CD4-positive, alpha-beta memory T cell (primary cell): ENCODE measurements at regions not wholly inside any gene's neighbourhood (a gene's known extent, or its start where the extent isn't known, plus 50 kb on each side); places are given as distances from the start of the nearest gene placed in this dataset.
A peak's percentile ranks its signal among the peaks of the same experiment; 100 is the strongest.

ENCODE experiments used
- CTCF ChIA-PET: fragments of 350-600 bp; sonication (Branson Sonifier 250); formaldehyde crosslinking; loops from one replicate; lab custom pipeline; 2021; ENCODE audit warnings: inconsistent platforms; ENCODE audit not compliant: partially characterized antibody; lab: Charles Lee
- POLR2A ChIA-PET: fragments of 350-600 bp; sonication (Branson Sonifier 250); formaldehyde crosslinking; loops from one replicate; lab custom pipeline; 2021; ENCODE audit not compliant: partially characterized antibody; lab: Charles Lee
- DNase-seq, 5 donors: peaks; one replicate each; pipeline versions ENCODE4 v3.0.0 to v3.0.0-alpha.2; 2020 to 2022; ENCODE audit warnings: mixed read lengths in 1 of 5
- H3K27ac ChIP-seq: one replicate; pipeline ENCODE4 v1.7.0; 2013; ENCODE audit warnings: low read depth, low read length
- H3K27me3 ChIP-seq: 2 replicates; pipeline ENCODE4 v1.7.0; 2013; ENCODE audit warnings: mild to moderate bottlenecking, low read length, moderate library complexity; ENCODE audit not compliant: insufficient read depth
- H3K36me3 ChIP-seq: 2 replicates; pipeline ENCODE4 v1.7.0; 2013; ENCODE audit warnings: mild to moderate bottlenecking, low read length, moderate library complexity; ENCODE audit not compliant: insufficient read depth
- H3K4me1 ChIP-seq: 2 replicates; pipeline ENCODE4 v1.7.0; 2013; ENCODE audit warnings: mild to moderate bottlenecking, low read length, moderate library complexity; ENCODE audit not compliant: insufficient read depth
- H3K4me3 ChIP-seq, 2 donors: one replicate each; pipeline ENCODE4 v1.7.0; 2013; ENCODE audit warnings: low read length in 2 of 2, mild to moderate bottlenecking in 1 of 2
- H3K9me3 ChIP-seq, 2 donors: one replicate each; pipeline ENCODE4 v1.7.0; 2013; ENCODE audit warnings: low read length in 2 of 2, control low read depth in 1 of 2; ENCODE audit not compliant: control insufficient read depth in 1 of 2
- H3K27ac Mint-ChIP-seq, 7 donors: one replicate each; pipeline ENCODE4 v1.8.0; 2020 to 2021; ENCODE audit warnings: mixed read lengths in 7 of 7, mild to moderate bottlenecking in 6 of 7, inconsistent platforms in 3 of 7, moderate library complexity in 3 of 7
- H3K27me3 Mint-ChIP-seq, 2 donors: one replicate each; pipeline ENCODE4 v1.8.0; 2020 to 2021; ENCODE audit warnings: mixed read lengths in 2 of 2
- H3K36me3 Mint-ChIP-seq, 2 donors: one replicate each; pipeline ENCODE4 v1.8.0; 2020 to 2021; ENCODE audit warnings: mixed read lengths in 2 of 2, inconsistent platforms in 1 of 2, mild to moderate bottlenecking in 1 of 2
- H3K4me1 Mint-ChIP-seq, 4 donors: one replicate each; pipeline ENCODE4 v1.8.0; 2020 to 2021; ENCODE audit warnings: mixed read lengths in 4 of 4, mild to moderate bottlenecking in 1 of 4
- H3K4me3 Mint-ChIP-seq, 8 donors: one replicate each; pipeline ENCODE4 v1.8.0; 2020 to 2021; ENCODE audit warnings: mixed read lengths in 8 of 8, mild to moderate bottlenecking in 7 of 8, moderate library complexity in 6 of 8, inconsistent platforms in 3 of 8
- H3K9me3 Mint-ChIP-seq, 8 donors: one replicate each; pipeline ENCODE4 v1.8.0; 2020 to 2021; ENCODE audit warnings: mixed read lengths in 8 of 8, mild to moderate bottlenecking in 5 of 8, inconsistent platforms in 3 of 8, moderate library complexity in 1 of 8
- intact Hi-C: fragments of 100-400 bp; cut with micrococcal nuclease; formaldehyde crosslinking; loops from one replicate; pipeline ENCODE4 v1.15.1; 2023

DNA sequence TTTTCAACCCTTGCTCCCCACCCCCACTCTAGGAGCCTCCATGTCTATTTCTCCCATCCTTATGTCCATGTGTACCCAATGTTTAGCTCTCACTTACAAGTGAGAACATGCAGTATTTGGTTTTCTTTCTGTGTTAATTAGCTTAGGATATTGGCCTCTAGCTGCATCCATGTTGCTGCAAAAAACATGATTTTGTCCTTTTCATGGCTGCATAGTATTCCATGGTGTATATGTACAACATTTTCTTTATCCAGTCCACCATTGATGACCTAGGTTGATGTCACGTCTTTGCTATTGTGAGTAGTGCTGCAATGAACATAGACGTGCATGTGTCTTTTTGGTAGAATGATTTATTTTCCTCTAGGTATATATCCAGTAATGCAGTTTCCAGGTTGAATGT lies 472.8 kb downstream of the ZNF674 start:
- POLR2A ChIA-PET, result no interaction called here

GRCh38 chrX:46070421-46070820 lies 474.8 kb downstream of the ZNF674 start:
- H3K4me3 ChIP-seq, result no peak overlapping the region
- H3K9me3 Mint-ChIP-seq, result peaks cover 0 to 6% (median 1%) of the 10 kb centered on the region in 8 donors
- no peaks in the 10 kb centered on the region for H3K4me1 Mint-ChIP-seq
- H3K27me3 Mint-ChIP-seq, result no peaks in the 10 kb centered on the region
- H3K4me3 Mint-ChIP-seq, result no peak overlapping the region
- POLR2A ChIA-PET, result no interaction called here
- H3K27ac Mint-ChIP-seq, result no peak overlapping the region
- no peaks in the 10 kb centered on the region for H3K4me1 ChIP-seq
- H3K27ac ChIP-seq, result no peak overlapping the region
- H3K27me3 ChIP-seq, result no peaks in the 10 kb centered on the region
- CTCF ChIA-PET, result no interaction called here
- intact Hi-C loops, result no loop called here
- no peaks in the 10 kb centered on the region for H3K36me3 Mint-ChIP-seq
- no peaks in the 10 kb centered on the region for H3K36me3 ChIP-seq
- DNase-seq, result no peak
- H3K9me3 ChIP-seq, result no peaks in the 10 kb centered on the region

More for the DNA sequence above, 472.8 kb downstream of the ZNF674 start:
- Mint-ChIP-seq H3K4me3 (no peak overlapping the region), H3K27me3 (no peaks in the 10 kb centered on the region), H3K4me1 (no peaks in the 10 kb centered on the region), H3K9me3 (peaks cover 0 to 11% (median 1%) of the 10 kb centered on the region in 8 donors), H3K36me3 (no peaks in the 10 kb centered on the region), H3K27ac (no peak overlapping the region)
- no peaks in the 10 kb centered on the region for H3K9me3 ChIP-seq
- intact Hi-C loops, result no loop called here
- CTCF ChIA-PET, result no interaction called here
- no peaks in the 10 kb centered on the region for H3K4me1 ChIP-seq
- no peak overlapping the region for H3K27ac ChIP-seq
- no peaks in the 10 kb centered on the region for H3K36me3 ChIP-seq
- DNase-seq, result no peak
- no peaks in the 10 kb centered on the region for H3K27me3 ChIP-seq
- H3K4me3 ChIP-seq, result no peak overlapping the region

GRCh38 chrX:46059316-46059715 lies 485.9 kb downstream of the ZNF674 start:
- Histone ChIP-seq H3K9me3 (no peaks in the 10 kb centered on the region), H3K27me3 (no peaks in the 10 kb centered on the region), H3K27ac (no peak overlapping the region), H3K4me1 (no peaks in the 10 kb centered on the region), H3K36me3 (no peaks in the 10 kb centered on the region), H3K4me3 (no peak overlapping the region)
- Mint-ChIP-seq H3K36me3 (no peaks in the 10 kb centered on the region), H3K4me1 (no peaks in the 10 kb centered on the region), H3K27me3 (no peaks in the 10 kb centered on the region), H3K27ac (peak overlapping the region in 1 of 7 donors; percentile 51), H3K4me3 (no peak overlapping the region), H3K9me3 (peaks cover 0 to 11% (median 1%) of the 10 kb centered on the region in 8 donors)
- DNase-seq, result no peak
- ChIA-PET POLR2A (no interaction called here), CTCF (no interaction called here)
- intact Hi-C loops, result no loop called here

GRCh38 chrX:46044486-46044885 lies 500.7 kb downstream of the ZNF674 start:
- DNase-seq, result no peak
- Histone ChIP-seq H3K4me3 (no peak overlapping the region), H3K36me3 (no peaks in the 10 kb centered on the region), H3K4me1 (no peaks in the 10 kb centered on the region), H3K9me3 (no peaks in the 10 kb centered on the region), H3K27me3 (no peaks in the 10 kb centered on the region), H3K27ac (no peak overlapping the region)
- peaks cover 0 to 23% (median 9%) of the 10 kb centered on the region in 8 donors for H3K9me3 Mint-ChIP-seq
- intact Hi-C loops, result no loop called here
- CTCF ChIA-PET, result no interaction called here
- peaks cover 0 to 1% (median 0%) of the 10 kb centered on the region in 4 donors for H3K4me1 Mint-ChIP-seq
- H3K27me3 Mint-ChIP-seq, result peaks cover 0 to 2% of the 10 kb centered on the region in 2 donors
- no peak overlapping the region for H3K4me3 Mint-ChIP-seq
- H3K27ac Mint-ChIP-seq, result no peak overlapping the region
- no peaks in the 10 kb centered on the region for H3K36me3 Mint-ChIP-seq
- POLR2A ChIA-PET, result no interaction called here

DNA sequence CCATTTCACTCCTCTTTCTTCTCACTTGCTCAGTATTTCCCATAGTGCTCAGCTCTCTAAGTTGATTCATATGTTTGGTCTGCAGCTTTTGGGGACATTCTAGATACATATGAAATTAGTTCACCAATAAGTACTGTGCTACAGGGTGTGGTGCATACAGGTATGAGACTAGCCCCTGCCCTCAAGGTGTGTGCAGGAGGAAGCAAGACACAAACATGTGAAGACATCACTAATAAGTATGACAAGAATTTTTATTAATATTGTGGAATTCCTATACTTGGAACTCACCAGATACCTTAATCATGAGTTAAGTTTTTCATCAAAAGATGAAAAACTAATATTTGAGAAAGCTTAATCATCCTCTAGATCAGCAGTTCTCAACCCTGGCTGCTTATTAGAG lies 505.2 kb downstream of the ZNF674 start:
- H3K27ac ChIP-seq, result no peak overlapping the region
- H3K9me3 ChIP-seq, result no peaks in the 10 kb centered on the region
- Mint-ChIP-seq H3K27ac (peak overlapping the region in 1 of 7 donors; percentile 57), H3K4me1 (peaks cover 0 to 3% (median 0%) of the 10 kb centered on the region in 4 donors), H3K27me3 (peaks cover 0 to 2% of the 10 kb centered on the region in 2 donors), H3K36me3 (no peaks in the 10 kb centered on the region), H3K9me3 (peaks cover 0 to 11% (median 5%) of the 10 kb centered on the region in 8 donors), H3K4me3 (no peak overlapping the region)
- no peaks in the 10 kb centered on the region for H3K4me1 ChIP-seq
- CTCF ChIA-PET, result no interaction called here
- H3K36me3 ChIP-seq, result no peaks in the 10 kb centered on the region
- POLR2A ChIA-PET, result no interaction called here
- no peaks in the 10 kb centered on the region for H3K27me3 ChIP-seq
- H3K4me3 ChIP-seq, result no peak overlapping the region
- intact Hi-C loops, result no loop called here
- DNase-seq, result no peak

DNA sequence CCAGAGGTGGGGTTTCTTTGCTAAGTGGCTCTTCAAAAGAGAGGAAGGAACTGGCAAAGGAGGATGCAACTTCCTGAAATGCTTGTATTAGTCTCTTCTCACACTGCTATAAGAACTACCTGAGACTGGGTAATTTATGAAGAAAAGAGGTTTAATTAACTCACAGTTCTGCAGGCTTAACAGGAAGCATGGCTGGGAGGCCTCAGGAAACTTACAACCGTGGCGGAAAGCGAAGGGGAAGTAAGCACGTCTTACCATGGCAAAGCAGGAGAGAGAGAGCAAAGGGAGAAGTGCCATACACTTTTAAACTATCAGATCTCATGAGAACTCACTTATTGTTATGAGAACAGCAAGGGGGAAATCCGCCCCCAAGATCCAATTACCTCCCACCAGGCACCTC lies 505.7 kb downstream of the ZNF674 start:
- Mint-ChIP-seq H3K27me3 (peaks cover 0 to 1% of the 10 kb centered on the region in 2 donors), H3K9me3 (peaks cover 0 to 11% (median 5%) of the 10 kb centered on the region in 8 donors), H3K27ac (no peak overlapping the region), H3K4me1 (peaks cover 0 to 3% (median 0%) of the 10 kb centered on the region in 4 donors), H3K4me3 (no peak overlapping the region), H3K36me3 (no peaks in the 10 kb centered on the region)
- no peak for DNase-seq
- intact Hi-C loops, result no loop called here
- Histone ChIP-seq H3K27me3 (no peaks in the 10 kb centered on the region), H3K36me3 (no peaks in the 10 kb centered on the region), H3K9me3 (no peaks in the 10 kb centered on the region), H3K4me3 (no peak overlapping the region), H3K27ac (no peak overlapping the region), H3K4me1 (no peaks in the 10 kb centered on the region)
- POLR2A ChIA-PET, result no interaction called here
- CTCF ChIA-PET, result no interaction called here

DNA sequence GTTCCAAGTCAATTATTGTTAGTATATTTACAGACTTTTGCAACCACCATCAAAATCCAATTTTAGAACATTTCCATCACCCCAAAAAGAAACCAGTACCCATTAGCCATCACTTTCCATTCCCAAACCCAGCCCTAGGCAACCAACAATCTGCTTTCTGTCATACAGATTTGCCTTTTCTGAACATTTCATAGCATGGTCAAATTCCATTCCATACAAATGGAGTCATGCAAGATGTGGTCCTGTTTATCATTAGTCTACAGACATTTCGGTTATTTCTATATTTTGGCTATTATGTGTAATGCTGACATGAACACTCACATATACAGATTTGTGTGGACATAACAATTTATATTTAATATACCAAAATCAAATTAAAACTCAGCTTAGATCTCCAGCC lies 508.7 kb downstream of the ZNF674 start:
- peaks cover 0 to 7% (median 2%) of the 10 kb centered on the region in 8 donors for H3K9me3 Mint-ChIP-seq
- peaks cover 0 to 3% (median 0%) of the 10 kb centered on the region in 4 donors for H3K4me1 Mint-ChIP-seq
- no peaks in the 10 kb centered on the region for H3K27me3 Mint-ChIP-seq
- Histone ChIP-seq H3K4me3 (no peak overlapping the region), H3K27me3 (no peaks in the 10 kb centered on the region), H3K27ac (no peak overlapping the region), H3K9me3 (no peaks in the 10 kb centered on the region), H3K36me3 (no peaks in the 10 kb centered on the region), H3K4me1 (no peaks in the 10 kb centered on the region)
- CTCF ChIA-PET, result no interaction called here
- intact Hi-C loops, result no loop called here
- H3K27ac Mint-ChIP-seq, result no peak overlapping the region
- no peak overlapping the region for H3K4me3 Mint-ChIP-seq
- no peak for DNase-seq
- H3K36me3 Mint-ChIP-seq, result no peaks in the 10 kb centered on the region
- POLR2A ChIA-PET, result no interaction called here

DNA sequence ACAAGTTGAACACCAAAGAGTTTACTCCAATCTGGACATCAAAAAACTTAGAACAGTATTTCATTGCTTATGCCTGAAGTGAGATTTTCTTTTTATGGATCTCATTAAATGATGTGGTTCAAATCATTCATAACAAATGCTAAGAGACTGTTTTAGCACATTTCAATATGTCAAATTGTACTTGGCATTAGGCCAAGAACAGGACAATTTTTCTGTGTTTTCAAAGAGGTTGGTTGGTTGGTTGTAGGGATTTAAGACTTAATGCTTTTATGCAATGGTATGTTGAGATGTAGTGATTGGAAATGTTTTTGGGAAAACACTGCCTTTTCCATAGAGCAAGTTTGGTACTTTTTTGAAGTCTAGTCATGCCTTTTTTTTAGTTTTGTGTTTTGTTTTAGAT lies 510.4 kb downstream of the ZNF674 start:
- H3K4me3 ChIP-seq, result no peak overlapping the region
- H3K4me1 ChIP-seq, result no peaks in the 10 kb centered on the region
- H3K27ac Mint-ChIP-seq, result no peak overlapping the region
- no peaks in the 10 kb centered on the region for H3K9me3 ChIP-seq
- intact Hi-C loops, result no loop called here
- no peaks in the 10 kb centered on the region for H3K9me3 Mint-ChIP-seq
- no peaks in the 10 kb centered on the region for H3K27me3 ChIP-seq
- H3K4me1 Mint-ChIP-seq, result peaks cover 0 to 3% (median 0%) of the 10 kb centered on the region in 4 donors
- H3K36me3 Mint-ChIP-seq, result no peaks in the 10 kb centered on the region
- no peak overlapping the region for H3K27ac ChIP-seq
- no peak overlapping the region for H3K4me3 Mint-ChIP-seq
- ChIA-PET POLR2A (no interaction called here), CTCF (no interaction called here)
- no peak for DNase-seq
- no peaks in the 10 kb centered on the region for H3K36me3 ChIP-seq
- no peaks in the 10 kb centered on the region for H3K27me3 Mint-ChIP-seq
